GM12878 (cell line): ENCODE measurements at regions not wholly inside any gene's neighbourhood (a gene's known extent, or its start where the extent isn't known, plus 50 kb on each side); places are given as distances from the start of the nearest gene placed in this dataset.

Source experiments
- ATAC-seq: fragments of 200-7000 bp; cut with Tn5 transposase; 3 replicates; pipeline ENCODE4 v1.9.1; 2020; ENCODE audit warnings: mild to moderate bottlenecking, moderate library complexity
- BruUV-seq: library from RNA; stranded (reverse); fragments of 400-500 nt; replicated peaks from 2 replicates; lab custom pipeline; 2021; lab: Mats Ljungman, UMichigan
- CTCF ChIA-PET: fragments of 300-600 bp; sonication (Branson Sonifier 250); formaldehyde crosslinking; extraction: SDS; loops from one replicate; lab custom pipeline; 2021; ENCODE audit warnings: inconsistent platforms; lab: Yijun Ruan, JAX
- POLR2A ChIA-PET: fragments of 350-600 bp; formaldehyde crosslinking; extraction: SDS; loops from one replicate; lab custom pipeline; 2021; ENCODE audit warnings: inconsistent platforms; lab: Charles Lee
- RAD21 ChIA-PET: fragments of 300-600 bp; sonication (Branson Sonifier 250); formaldehyde crosslinking; loops from one replicate; lab custom pipeline; 2023; ENCODE audit warnings: antibody characterized with exemption; ENCODE audit not compliant: unreplicated experiment; lab: Charles Lee
- SMC1A ChIA-PET: fragments of 300-600 bp; sonication (Branson Sonifier 250); formaldehyde crosslinking; loops from one replicate; lab custom pipeline; 2023; ENCODE audit not compliant: unreplicated experiment, uncharacterized antibody; lab: Charles Lee
- DNase-seq: peaks from one replicate; pipeline ENCODE4 v3.0.0-alpha.2; 2011; ENCODE audit warnings: low read depth, low spot score
- FAIRE-seq: peaks from 3 replicates; lab custom pipeline; 2011; peaks lifted over from hg19 to GRCh38; lab: Jason Lieb, UNC
- H2AFZ ChIP-seq: 2 replicates; pipeline ENCODE4 v1.6.0; 2011; ENCODE audit warnings: low read depth, low read length, control low read depth; ENCODE audit not compliant: control insufficient read depth
- H3K27ac ChIP-seq: 2 replicates; pipeline ENCODE4 v1.5.1; 2011; ENCODE audit warnings: control low read depth; ENCODE audit not compliant: control insufficient read depth, insufficient read depth
- H3K27me3 ChIP-seq, 2 experiments: replicated peaks in 1 of 2; 2 replicates each; pipeline versions ENCODE4 v1.6.0 to v1.6.1; 2011; ENCODE audit warnings: low read length in 1 of 2; ENCODE audit not compliant: control insufficient read depth in 2 of 2, insufficient read depth in 2 of 2
- H3K36me3 ChIP-seq, 2 experiments: 2 replicates each; pipeline ENCODE4 v1.5.1; 2011; ENCODE audit warnings: low read length in 1 of 2; ENCODE audit not compliant: control insufficient read depth in 2 of 2, insufficient read depth in 2 of 2
- H3K4me1 ChIP-seq: 2 replicates; pipeline ENCODE4 v1.6.1; 2011; ENCODE audit warnings: mild to moderate bottlenecking, low read length, moderate library complexity, mixed read lengths; ENCODE audit not compliant: control insufficient read depth, insufficient read depth
- H3K4me2 ChIP-seq: 2 replicates; pipeline ENCODE4 v1.6.0; 2011; ENCODE audit warnings: control low read depth; ENCODE audit not compliant: control insufficient read depth, insufficient read depth
- H3K4me3 ChIP-seq: fragments of 200-600 bp; sonication (generic); 2 replicates; pipeline ENCODE4 v1.5.1; 2016
- H3K79me2 ChIP-seq: 2 replicates; pipeline ENCODE4 v1.6.0; 2011; ENCODE audit warnings: low read length; ENCODE audit not compliant: control insufficient read depth, insufficient read depth
- H3K9ac ChIP-seq: 2 replicates; pipeline ENCODE4 v1.8.0; 2011; ENCODE audit warnings: low read length, control low read depth, mixed read lengths; ENCODE audit not compliant: control insufficient read depth, insufficient read depth
- H3K9me3 ChIP-seq: replicated peaks from 3 replicates; pipeline ENCODE4 v1.5.1; 2011; ENCODE audit warnings: mild to moderate bottlenecking, low read length; ENCODE audit not compliant: control insufficient read depth, insufficient read depth
- H4K20me1 ChIP-seq: 2 replicates; pipeline ENCODE4 v1.6.0; 2011; ENCODE audit not compliant: control insufficient read depth, insufficient read depth
- EED ChIP-seq: sonication (generic); IDR thresholded peaks from 2 replicates; pipeline ENCODE4 v1.6.1; 2016; ENCODE audit warnings: antibody characterized with exemption, low read depth
- EZH2 ChIP-seq: IDR thresholded peaks from 2 replicates; pipeline ENCODE4 v1.6.1; 2012; ENCODE audit warnings: low read depth, mild to moderate bottlenecking, control low read depth, inconsistent platforms, low read length, borderline replicate concordance; ENCODE audit not compliant: control insufficient read depth
- HDGF ChIP-seq: fragments of 450-650 bp; IDR thresholded peaks from 2 replicates; pipeline ENCODE4 v1.6.1; 2016; ENCODE audit warnings: antibody characterized with exemption
- RB1 ChIP-seq: fragments of 450-650 bp; formaldehyde crosslinking; IDR thresholded peaks from 2 replicates; pipeline ENCODE4 v1.6.1; 2017; ENCODE audit warnings: mild to moderate bottlenecking, borderline replicate concordance
- SMC3 ChIP-seq: IDR thresholded peaks from 2 replicates; pipeline ENCODE4 v1.6.1; 2011; ENCODE audit warnings: low read length, improper control_type of control experiment, borderline replicate concordance
- STAT1 ChIP-seq: fragments of 450-650 bp; conservative IDR thresholded peaks from 2 replicates; pipeline ENCODE4 v1.6.1; 2014; ENCODE audit warnings: antibody characterized with exemption, mild to moderate bottlenecking
- in situ Hi-C: fragments of 300-500 bp; cut with MboI; formaldehyde crosslinking; loops from 9 replicates; pipeline ENCODE4 v1.14.3; 2018; ENCODE audit warnings: mixed read lengths
- intact Hi-C: fragments of 100-400 bp; cut with micrococcal nuclease; formaldehyde crosslinking; loops from one replicate; pipeline ENCODE4 v1.14.2; 2022; ENCODE audit not compliant: unreplicated experiment
- TF ChIP-seq, protein P1 (sequence below): fragments of 450-650 bp; IDR thresholded peaks from 2 replicates; pipeline ENCODE4 v1.6.1; 2018; ENCODE audit warnings: mild to moderate bottlenecking, low read depth, moderate library complexity; ENCODE audit not compliant: partially characterized antibody
- TF ChIP-seq, protein P2 (sequence below): fragments of 450-650 bp; IDR thresholded peaks from 2 replicates; pipeline ENCODE4 v1.6.1; 2018; ENCODE audit warnings: borderline replicate concordance, mild to moderate bottlenecking; ENCODE audit not compliant: partially characterized antibody
- TF ChIP-seq, protein P3 (sequence below): fragments of 150-350 bp; IDR thresholded peaks from 2 replicates; pipeline ENCODE4 v1.6.1; 2014; ENCODE audit warnings: mild to moderate bottlenecking, low read depth, low read length
- TF ChIP-seq, protein P4 (sequence below): IDR thresholded peaks from 2 replicates; pipeline ENCODE4 v1.6.1; 2011; ENCODE audit warnings: mild to moderate bottlenecking, low read depth, low read length, moderate library complexity; ENCODE audit not compliant: insufficient replicate concordance
- TF ChIP-seq, protein P5 (sequence below): fragments of 450-650 bp; formaldehyde crosslinking; IDR thresholded peaks from 2 replicates; pipeline ENCODE4 v1.4.0; 2020; ENCODE audit warnings: mild to moderate bottlenecking, moderate library complexity

DNA sequence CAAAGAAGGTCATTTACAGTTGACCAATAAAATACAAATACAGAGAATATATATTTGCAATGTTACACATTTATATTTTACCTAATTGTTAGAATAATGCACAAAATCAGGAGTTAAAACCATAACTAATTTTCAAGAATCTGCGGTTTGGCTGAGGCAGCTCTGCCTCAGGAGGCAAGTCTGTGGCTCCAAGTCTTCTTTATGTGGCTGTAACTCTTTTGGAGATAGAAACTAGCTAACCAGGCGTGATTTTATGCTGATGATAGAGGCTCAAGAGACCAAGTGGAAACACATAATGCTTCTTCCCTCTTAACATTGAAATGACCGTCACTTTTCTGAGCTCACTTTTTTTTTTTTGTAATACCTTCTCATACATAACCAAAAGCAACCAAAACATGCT lies 744.7 kb upstream of the CXADR start (continued):
- TF ChIP-seq, protein P1, sequence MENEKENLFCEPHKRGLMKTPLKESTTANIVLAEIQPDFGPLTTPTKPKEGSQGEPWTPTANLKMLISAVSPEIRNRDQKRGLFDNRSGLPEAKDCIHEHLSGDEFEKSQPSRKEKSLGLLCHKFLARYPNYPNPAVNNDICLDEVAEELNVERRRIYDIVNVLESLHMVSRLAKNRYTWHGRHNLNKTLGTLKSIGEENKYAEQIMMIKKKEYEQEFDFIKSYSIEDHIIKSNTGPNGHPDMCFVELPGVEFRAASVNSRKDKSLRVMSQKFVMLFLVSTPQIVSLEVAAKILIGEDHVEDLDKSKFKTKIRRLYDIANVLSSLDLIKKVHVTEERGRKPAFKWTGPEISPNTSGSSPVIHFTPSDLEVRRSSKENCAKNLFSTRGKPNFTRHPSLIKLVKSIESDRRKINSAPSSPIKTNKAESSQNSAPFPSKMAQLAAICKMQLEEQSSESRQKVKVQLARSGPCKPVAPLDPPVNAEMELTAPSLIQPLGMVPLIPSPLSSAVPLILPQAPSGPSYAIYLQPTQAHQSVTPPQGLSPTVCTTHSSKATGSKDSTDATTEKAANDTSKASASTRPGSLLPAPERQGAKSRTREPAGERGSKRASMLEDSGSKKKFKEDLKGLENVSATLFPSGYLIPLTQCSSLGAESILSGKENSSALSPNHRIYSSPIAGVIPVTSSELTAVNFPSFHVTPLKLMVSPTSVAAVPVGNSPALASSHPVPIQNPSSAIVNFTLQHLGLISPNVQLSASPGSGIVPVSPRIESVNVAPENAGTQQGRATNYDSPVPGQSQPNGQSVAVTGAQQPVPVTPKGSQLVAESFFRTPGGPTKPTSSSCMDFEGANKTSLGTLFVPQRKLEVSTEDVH: no peak
- TF ChIP-seq, protein P2, sequence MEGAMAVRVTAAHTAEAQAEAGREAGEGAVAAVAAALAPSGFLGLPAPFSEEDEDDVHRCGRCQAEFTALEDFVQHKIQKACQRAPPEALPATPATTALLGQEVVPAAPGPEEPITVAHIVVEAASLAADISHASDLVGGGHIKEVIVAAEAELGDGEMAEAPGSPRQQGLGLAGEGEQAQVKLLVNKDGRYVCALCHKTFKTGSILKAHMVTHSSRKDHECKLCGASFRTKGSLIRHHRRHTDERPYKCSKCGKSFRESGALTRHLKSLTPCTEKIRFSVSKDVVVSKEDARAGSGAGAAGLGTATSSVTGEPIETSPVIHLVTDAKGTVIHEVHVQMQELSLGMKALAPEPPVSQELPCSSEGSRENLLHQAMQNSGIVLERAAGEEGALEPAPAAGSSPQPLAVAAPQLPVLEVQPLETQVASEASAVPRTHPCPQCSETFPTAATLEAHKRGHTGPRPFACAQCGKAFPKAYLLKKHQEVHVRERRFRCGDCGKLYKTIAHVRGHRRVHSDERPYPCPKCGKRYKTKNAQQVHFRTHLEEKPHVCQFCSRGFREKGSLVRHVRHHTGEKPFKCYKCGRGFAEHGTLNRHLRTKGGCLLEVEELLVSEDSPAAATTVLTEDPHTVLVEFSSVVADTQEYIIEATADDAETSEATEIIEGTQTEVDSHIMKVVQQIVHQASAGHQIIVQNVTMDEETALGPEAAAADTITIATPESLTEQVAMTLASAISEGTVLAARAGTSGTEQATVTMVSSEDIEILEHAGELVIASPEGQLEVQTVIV: no peak
- TF ChIP-seq, all 136 proteins: peak for 0

DNA sequence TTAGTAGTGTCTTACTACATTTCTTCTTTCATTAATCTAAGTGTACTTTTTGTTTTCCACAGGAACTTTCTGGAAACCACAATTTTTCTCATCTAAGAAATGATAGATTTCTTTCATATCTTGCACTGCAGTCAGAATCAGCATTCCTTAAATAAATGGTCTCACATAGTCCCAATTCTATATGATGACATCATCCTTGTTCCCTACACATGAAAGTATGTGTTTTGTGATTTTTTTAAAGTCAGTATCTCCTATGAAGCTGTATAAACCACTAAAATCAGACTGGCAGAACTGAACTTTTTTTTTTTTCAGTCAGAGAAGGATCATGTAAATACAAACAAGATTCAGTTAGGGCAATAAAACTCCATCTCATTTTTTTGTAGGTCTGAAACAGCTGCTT lies 742.6 kb upstream of the CXADR start:
- H3K27me3 ChIP-seq: no peaks in the 10 kb centered on the region
- intact Hi-C loops: no loop called here
- CTCF ChIA-PET: no interaction called here
- H3K9me3 ChIP-seq: no peaks in the 10 kb centered on the region
- H2AFZ ChIP-seq: no peak overlapping the region
- ATAC-seq: no peak
- no peak overlapping the region for H3K4me3 ChIP-seq
- BruUV-seq: no TSS peak
- H4K20me1 ChIP-seq: no peaks in the 10 kb centered on the region
- H3K9ac ChIP-seq: no peak overlapping the region
- FAIRE-seq: no peak
- H3K4me1 ChIP-seq: no peaks in the 10 kb centered on the region
- SMC1A ChIA-PET: no interaction called here
- H3K4me2 ChIP-seq: no peak overlapping the region
- RAD21 ChIA-PET: no interaction called here
- in situ Hi-C loops: no loop called here
- no peaks in the 10 kb centered on the region for H3K79me2 ChIP-seq
- POLR2A ChIA-PET: no interaction called here
- no peaks in the 10 kb centered on the region for H3K36me3 ChIP-seq
- no peak for DNase-seq
- H3K27ac ChIP-seq: no peak overlapping the region
- TF ChIP-seq, protein P3, sequence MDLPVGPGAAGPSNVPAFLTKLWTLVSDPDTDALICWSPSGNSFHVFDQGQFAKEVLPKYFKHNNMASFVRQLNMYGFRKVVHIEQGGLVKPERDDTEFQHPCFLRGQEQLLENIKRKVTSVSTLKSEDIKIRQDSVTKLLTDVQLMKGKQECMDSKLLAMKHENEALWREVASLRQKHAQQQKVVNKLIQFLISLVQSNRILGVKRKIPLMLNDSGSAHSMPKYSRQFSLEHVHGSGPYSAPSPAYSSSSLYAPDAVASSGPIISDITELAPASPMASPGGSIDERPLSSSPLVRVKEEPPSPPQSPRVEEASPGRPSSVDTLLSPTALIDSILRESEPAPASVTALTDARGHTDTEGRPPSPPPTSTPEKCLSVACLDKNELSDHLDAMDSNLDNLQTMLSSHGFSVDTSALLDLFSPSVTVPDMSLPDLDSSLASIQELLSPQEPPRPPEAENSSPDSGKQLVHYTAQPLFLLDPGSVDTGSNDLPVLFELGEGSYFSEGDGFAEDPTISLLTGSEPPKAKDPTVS: no peak
- TF ChIP-seq, protein P4, sequence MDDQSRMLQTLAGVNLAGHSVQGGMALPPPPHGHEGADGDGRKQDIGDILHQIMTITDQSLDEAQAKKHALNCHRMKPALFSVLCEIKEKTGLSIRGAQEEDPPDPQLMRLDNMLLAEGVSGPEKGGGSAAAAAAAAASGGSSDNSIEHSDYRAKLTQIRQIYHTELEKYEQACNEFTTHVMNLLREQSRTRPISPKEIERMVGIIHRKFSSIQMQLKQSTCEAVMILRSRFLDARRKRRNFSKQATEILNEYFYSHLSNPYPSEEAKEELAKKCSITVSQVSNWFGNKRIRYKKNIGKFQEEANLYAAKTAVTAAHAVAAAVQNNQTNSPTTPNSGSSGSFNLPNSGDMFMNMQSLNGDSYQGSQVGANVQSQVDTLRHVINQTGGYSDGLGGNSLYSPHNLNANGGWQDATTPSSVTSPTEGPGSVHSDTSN: no peak
- no peak for TF ChIP-seq HDGF
- TF ChIP-seq SMC3: no peak
- TF ChIP-seq STAT1: no peak
- TF ChIP-seq EED: no peak
- no peak for TF ChIP-seq RB1
- TF ChIP-seq EZH2: no peak
- TF ChIP-seq, protein P5, sequence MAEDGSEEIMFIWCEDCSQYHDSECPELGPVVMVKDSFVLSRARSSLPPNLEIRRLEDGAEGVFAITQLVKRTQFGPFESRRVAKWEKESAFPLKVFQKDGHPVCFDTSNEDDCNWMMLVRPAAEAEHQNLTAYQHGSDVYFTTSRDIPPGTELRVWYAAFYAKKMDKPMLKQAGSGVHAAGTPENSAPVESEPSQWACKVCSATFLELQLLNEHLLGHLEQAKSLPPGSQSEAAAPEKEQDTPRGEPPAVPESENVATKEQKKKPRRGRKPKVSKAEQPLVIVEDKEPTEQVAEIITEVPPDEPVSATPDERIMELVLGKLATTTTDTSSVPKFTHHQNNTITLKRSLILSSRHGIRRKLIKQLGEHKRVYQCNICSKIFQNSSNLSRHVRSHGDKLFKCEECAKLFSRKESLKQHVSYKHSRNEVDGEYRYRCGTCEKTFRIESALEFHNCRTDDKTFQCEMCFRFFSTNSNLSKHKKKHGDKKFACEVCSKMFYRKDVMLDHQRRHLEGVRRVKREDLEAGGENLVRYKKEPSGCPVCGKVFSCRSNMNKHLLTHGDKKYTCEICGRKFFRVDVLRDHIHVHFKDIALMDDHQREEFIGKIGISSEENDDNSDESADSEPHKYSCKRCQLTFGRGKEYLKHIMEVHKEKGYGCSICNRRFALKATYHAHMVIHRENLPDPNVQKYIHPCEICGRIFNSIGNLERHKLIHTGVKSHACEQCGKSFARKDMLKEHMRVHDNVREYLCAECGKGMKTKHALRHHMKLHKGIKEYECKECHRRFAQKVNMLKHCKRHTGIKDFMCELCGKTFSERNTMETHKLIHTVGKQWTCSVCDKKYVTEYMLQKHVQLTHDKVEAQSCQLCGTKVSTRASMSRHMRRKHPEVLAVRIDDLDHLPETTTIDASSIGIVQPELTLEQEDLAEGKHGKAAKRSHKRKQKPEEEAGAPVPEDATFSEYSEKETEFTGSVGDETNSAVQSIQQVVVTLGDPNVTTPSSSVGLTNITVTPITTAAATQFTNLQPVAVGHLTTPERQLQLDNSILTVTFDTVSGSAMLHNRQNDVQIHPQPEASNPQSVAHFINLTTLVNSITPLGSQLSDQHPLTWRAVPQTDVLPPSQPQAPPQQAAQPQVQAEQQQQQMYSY (CRISPR knock-in tag): no peak
